Neural cell (in vitro differentiated cells): ENCODE measurements at regions not wholly inside any gene's neighbourhood (a gene's known extent, or its start where the extent isn't known, plus 50 kb on each side); places are given as distances from the start of the nearest gene placed in this dataset.

Experiments
- EP300 ChIP-seq: fragments of 450-650 bp; conservative IDR thresholded peaks from 2 replicates; pipeline ENCODE4 v1.6.1; 2014; ENCODE audit warnings: antibody characterized with exemption, mild to moderate bottlenecking, moderate library complexity; ENCODE audit not compliant: poor library complexity, severe bottlenecking
- EZH2 ChIP-seq: fragments of 200-600, 300-800 bp; shearing (Covaris generic), sonication (generic); IDR thresholded peaks from 2 replicates; pipeline ENCODE4 v1.6.1; 2014; ENCODE audit warnings: antibody characterized with exemption, low read length, borderline replicate concordance, mild to moderate bottlenecking; ENCODE audit not compliant: insufficient read depth, poor library complexity, severe bottlenecking
- POLR2AphosphoS5 ChIP-seq: IDR thresholded peaks from 2 replicates; pipeline ENCODE4 v1.6.1; 2012
- RAD21 ChIP-seq: fragments of 450-650 bp; conservative IDR thresholded peaks from 2 replicates; pipeline ENCODE4 v1.6.1; 2014; ENCODE audit warnings: antibody characterized with exemption, mild to moderate bottlenecking, moderate library complexity
- TAF1 ChIP-seq: IDR thresholded peaks from 2 replicates; pipeline ENCODE4 v1.6.1; 2012; ENCODE audit warnings: low read depth
- TF ChIP-seq, protein P1 (sequence below): fragments of 450-650 bp; IDR thresholded peaks from 2 replicates; pipeline ENCODE4 v1.5.1; 2014; ENCODE audit warnings: antibody characterized with exemption, mild to moderate bottlenecking, moderate library complexity; ENCODE audit not compliant: poor library complexity, severe bottlenecking

GRCh38 chr16:73796241-73796640 is 500.4 kb upstream of the PSMD7 start:
- TF ChIP-seq, protein P1, sequence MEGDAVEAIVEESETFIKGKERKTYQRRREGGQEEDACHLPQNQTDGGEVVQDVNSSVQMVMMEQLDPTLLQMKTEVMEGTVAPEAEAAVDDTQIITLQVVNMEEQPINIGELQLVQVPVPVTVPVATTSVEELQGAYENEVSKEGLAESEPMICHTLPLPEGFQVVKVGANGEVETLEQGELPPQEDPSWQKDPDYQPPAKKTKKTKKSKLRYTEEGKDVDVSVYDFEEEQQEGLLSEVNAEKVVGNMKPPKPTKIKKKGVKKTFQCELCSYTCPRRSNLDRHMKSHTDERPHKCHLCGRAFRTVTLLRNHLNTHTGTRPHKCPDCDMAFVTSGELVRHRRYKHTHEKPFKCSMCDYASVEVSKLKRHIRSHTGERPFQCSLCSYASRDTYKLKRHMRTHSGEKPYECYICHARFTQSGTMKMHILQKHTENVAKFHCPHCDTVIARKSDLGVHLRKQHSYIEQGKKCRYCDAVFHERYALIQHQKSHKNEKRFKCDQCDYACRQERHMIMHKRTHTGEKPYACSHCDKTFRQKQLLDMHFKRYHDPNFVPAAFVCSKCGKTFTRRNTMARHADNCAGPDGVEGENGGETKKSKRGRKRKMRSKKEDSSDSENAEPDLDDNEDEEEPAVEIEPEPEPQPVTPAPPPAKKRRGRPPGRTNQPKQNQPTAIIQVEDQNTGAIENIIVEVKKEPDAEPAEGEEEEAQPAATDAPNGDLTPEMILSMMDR: no peak
- TF ChIP-seq POLR2AphosphoS5 (peak; percentile 12), EP300 (no peak), EZH2 (no peak), RAD21 (no peak), TAF1 (no peak)
